Adipocyte (in vitro differentiated cells): ENCODE measurements at regions not wholly inside any gene's neighbourhood (a gene's known extent, or its start where the extent isn't known, plus 50 kb on each side); places are given as distances from the start of the nearest gene placed in this dataset.
"Not testable (repeated sequence)": the region's sequence is repeated elsewhere in the genome, so short reads cannot be mapped to it uniquely, and the experiment has no call there.

ENCODE experiments used
- DNase-seq: peaks from one replicate; pipeline ENCODE4 v3.0.0-alpha.2; 2015; ENCODE audit warnings: low read depth
- H3K27me3 ChIP-seq: replicated peaks from 2 replicates; pipeline ENCODE4 v1.7.0; 2013; ENCODE audit warnings: mild to moderate bottlenecking, low read length, moderate library complexity; ENCODE audit not compliant: control insufficient read depth, insufficient read depth
- H3K36me3 ChIP-seq: 2 replicates; pipeline ENCODE4 v1.7.0; 2013; ENCODE audit warnings: low read length, mild to moderate bottlenecking, moderate library complexity; ENCODE audit not compliant: control insufficient read depth, insufficient read depth, severe bottlenecking
- H3K4me1 ChIP-seq: 2 replicates; pipeline ENCODE4 v1.7.0; 2013; ENCODE audit warnings: mild to moderate bottlenecking, low read length, moderate library complexity; ENCODE audit not compliant: control insufficient read depth, insufficient read depth
- H3K4me3 ChIP-seq: 2 replicates; pipeline ENCODE4 v1.7.0; 2013; ENCODE audit warnings: mild to moderate bottlenecking, low read length, moderate library complexity
- H3K9ac ChIP-seq: 2 replicates; pipeline ENCODE4 v1.7.0; 2013; ENCODE audit warnings: mild to moderate bottlenecking, low read length, moderate library complexity
- H3K9me3 ChIP-seq: 2 replicates; pipeline ENCODE4 v1.7.0; 2013; ENCODE audit warnings: mild to moderate bottlenecking, low read length, moderate library complexity; ENCODE audit not compliant: control insufficient read depth

- Histone ChIP-seq H3K4me3 (no peak overlapping the region), H3K36me3 (no peaks in the 10 kb centered on the region), H3K9ac (no peak overlapping the region), H3K9me3 (peaks cover 4% of the 10 kb centered on the region), H3K27me3 (no peaks in the 10 kb centered on the region), H3K4me1 (no peaks in the 10 kb centered on the region)
- peak; percentile 7 for DNase-seq
These were observed 210.0 kb downstream of the PLA2G4A start for GRCh38 chr1:187038784-187039183.

GRCh38 chr1:187041104-187041503, 212.4 kb downstream of the PLA2G4A start:
- no peaks in the 10 kb centered on the region for H3K27me3 ChIP-seq
- H3K36me3 ChIP-seq = no peaks in the 10 kb centered on the region
- no peak overlapping the region for H3K9ac ChIP-seq
- H3K9me3 ChIP-seq = peaks cover 4% of the 10 kb centered on the region
- H3K4me3 ChIP-seq = no peak overlapping the region
- no peaks in the 10 kb centered on the region for H3K4me1 ChIP-seq
- no peak for DNase-seq

GRCh38 chr1:187042538-187042937, 213.8 kb downstream of the PLA2G4A start:
- Histone ChIP-seq H3K36me3 (no peaks in the 10 kb centered on the region), H3K4me3 (no peak overlapping the region), H3K27me3 (no peaks in the 10 kb centered on the region), H3K4me1 (no peaks in the 10 kb centered on the region), H3K9me3 (peaks cover 4% of the 10 kb centered on the region), H3K9ac (no peak overlapping the region)
- DNase-seq = no peak

- not testable (repeated sequence) for H3K4me1 ChIP-seq, H3K27me3 ChIP-seq, H3K36me3 ChIP-seq, DNase-seq, H3K9me3 ChIP-seq, H3K9ac ChIP-seq, H3K4me3 ChIP-seq
These were observed 214.7 kb downstream of the PLA2G4A start for GRCh38 chr1:187043433-187043832.

- no peaks in the 10 kb centered on the region for H3K4me1 ChIP-seq
- no peak for DNase-seq
- no peaks in the 10 kb centered on the region for H3K36me3 ChIP-seq
- no peaks in the 10 kb centered on the region for H3K27me3 ChIP-seq
- no peak overlapping the region for H3K9ac ChIP-seq
- H3K4me3 ChIP-seq = no peak overlapping the region
- no peaks in the 10 kb centered on the region for H3K9me3 ChIP-seq
These were observed 215.7 kb downstream of the PLA2G4A start for GRCh38 chr1:187044411-187044810.

- H3K27me3 ChIP-seq = no peaks in the 10 kb centered on the region
- DNase-seq = no peak
- no peak overlapping the region for H3K4me3 ChIP-seq
- no peaks in the 10 kb centered on the region for H3K36me3 ChIP-seq
- H3K9ac ChIP-seq = no peak overlapping the region
- H3K9me3 ChIP-seq = no peaks in the 10 kb centered on the region
- H3K4me1 ChIP-seq = no peaks in the 10 kb centered on the region
These were observed 216.6 kb downstream of the PLA2G4A start for GRCh38 chr1:187045371-187045770.

GRCh38 chr1:187046293-187046692, 217.5 kb downstream of the PLA2G4A start:
- no peak for DNase-seq
- no peaks in the 10 kb centered on the region for H3K4me1 ChIP-seq
- no peaks in the 10 kb centered on the region for H3K36me3 ChIP-seq
- no peak overlapping the region for H3K9ac ChIP-seq
- no peaks in the 10 kb centered on the region for H3K9me3 ChIP-seq
- no peaks in the 10 kb centered on the region for H3K27me3 ChIP-seq
- no peak overlapping the region for H3K4me3 ChIP-seq

GRCh38 chr1:187047298-187047697, 218.5 kb downstream of the PLA2G4A start:
- H3K4me1 ChIP-seq = no peaks in the 10 kb centered on the region
- no peaks in the 10 kb centered on the region for H3K36me3 ChIP-seq
- H3K9me3 ChIP-seq = no peaks in the 10 kb centered on the region
- no peak overlapping the region for H3K4me3 ChIP-seq
- H3K9ac ChIP-seq = no peak overlapping the region
- H3K27me3 ChIP-seq = no peaks in the 10 kb centered on the region
- DNase-seq = no peak

- no peaks in the 10 kb centered on the region for H3K27me3 ChIP-seq
- DNase-seq = peak; percentile 73
- H3K4me1 ChIP-seq = no peaks in the 10 kb centered on the region
- no peaks in the 10 kb centered on the region for H3K9me3 ChIP-seq
- H3K36me3 ChIP-seq = no peaks in the 10 kb centered on the region
- H3K4me3 ChIP-seq = no peak overlapping the region
- H3K9ac ChIP-seq = no peak overlapping the region
These were observed 223.0 kb downstream of the PLA2G4A start for GRCh38 chr1:187051618-187052232.

GRCh38 chr1:187053876-187054275, 225.1 kb downstream of the PLA2G4A start:
- H3K9me3 ChIP-seq = no peaks in the 10 kb centered on the region
- H3K9ac ChIP-seq = no peak overlapping the region
- DNase-seq = no peak
- H3K4me3 ChIP-seq = no peak overlapping the region
- no peaks in the 10 kb centered on the region for H3K36me3 ChIP-seq
- H3K4me1 ChIP-seq = no peaks in the 10 kb centered on the region
- H3K27me3 ChIP-seq = no peaks in the 10 kb centered on the region

- Histone ChIP-seq H3K9ac (no peak overlapping the region), H3K4me3 (no peak overlapping the region), H3K4me1 (no peaks in the 10 kb centered on the region), H3K9me3 (no peaks in the 10 kb centered on the region), H3K36me3 (no peaks in the 10 kb centered on the region), H3K27me3 (no peaks in the 10 kb centered on the region)
- DNase-seq = no peak
These were observed 226.4 kb downstream of the PLA2G4A start for GRCh38 chr1:187054862-187055757.
